ENCODE measurements at regions not wholly inside any gene's neighbourhood (a gene's known extent, or its start where the extent isn't known, plus 50 kb on each side); places are given as distances from the start of the nearest gene placed in this dataset.

- no peak for TF ChIP-seq POLR2A (IDR thresholded peaks at IDR 0.05; ENCODE audit: low read depth, low read length)
- TF ChIP-seq POLR2AphosphoS5 (IDR thresholded peaks at IDR 0.05; ENCODE audit: low read depth, low read length): no peak
- TF ChIP-seq POU2F2 (IDR thresholded peaks at IDR 0.05; ENCODE audit: low read depth, low read length): no peak
- no peak for TF ChIP-seq SPI1 (IDR thresholded peaks at IDR 0.05; ENCODE audit: low read depth, low read length)
- TF ChIP-seq PAX5 (IDR thresholded peaks at IDR 0.05; ENCODE audit: insufficient read depth, low read length, severe bottlenecking): no peak
- TF ChIP-seq TAF1 (IDR thresholded peaks at IDR 0.05; ENCODE audit: low read depth, low read length): no peak
- peak; percentile 75 for DNase-seq (ENCODE audit: insufficient read length, low spot score)
- FAIRE-seq: peak; percentile 98
These were observed 202.5 kb upstream of the TLE3 start for GRCh38 chr15:70299931-70300869.

DNA sequence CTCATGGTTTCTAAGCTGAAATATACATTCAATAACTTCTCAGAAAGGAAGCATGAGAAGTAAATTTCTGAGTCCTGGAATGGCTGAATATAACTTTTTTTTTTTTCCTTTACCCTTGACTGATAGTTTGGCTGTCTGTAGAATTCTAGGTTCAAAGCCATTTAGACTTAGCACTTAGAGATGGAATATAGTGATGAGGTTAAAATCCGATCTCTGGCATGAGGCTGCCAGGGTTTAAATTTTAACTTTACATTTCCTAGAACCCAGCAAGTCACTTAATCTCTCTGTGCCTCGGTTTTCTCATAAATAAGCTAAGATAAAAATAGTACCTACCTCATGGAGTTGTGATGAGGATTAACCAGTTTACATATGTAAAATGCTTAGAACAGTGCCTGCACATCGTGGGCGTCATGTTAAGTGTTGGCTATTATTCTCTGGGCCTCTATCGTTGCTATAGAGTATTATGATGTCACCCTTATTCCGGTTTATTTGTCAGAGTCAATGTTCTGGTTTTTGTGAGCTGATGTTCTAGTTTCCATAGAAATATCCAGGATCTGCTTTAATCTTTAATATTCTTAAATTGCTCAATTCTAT lies 199.8 kb upstream of the TLE3 start:
- FAIRE-seq: no peak
- TF ChIP-seq TAF1 (IDR thresholded peaks at IDR 0.05; ENCODE audit: low read depth, low read length) (no peak), POLR2A (IDR thresholded peaks at IDR 0.05; ENCODE audit: low read depth, low read length) (no peak), POU2F2 (IDR thresholded peaks at IDR 0.05; ENCODE audit: low read depth, low read length) (no peak), SPI1 (IDR thresholded peaks at IDR 0.05; ENCODE audit: low read depth, low read length) (no peak), POLR2AphosphoS5 (IDR thresholded peaks at IDR 0.05; ENCODE audit: low read depth, low read length) (no peak), PAX5 (IDR thresholded peaks at IDR 0.05; ENCODE audit: insufficient read depth, low read length, severe bottlenecking) (no peak)
- DNase-seq (ENCODE audit: insufficient read length, low spot score): no peak

DNA sequence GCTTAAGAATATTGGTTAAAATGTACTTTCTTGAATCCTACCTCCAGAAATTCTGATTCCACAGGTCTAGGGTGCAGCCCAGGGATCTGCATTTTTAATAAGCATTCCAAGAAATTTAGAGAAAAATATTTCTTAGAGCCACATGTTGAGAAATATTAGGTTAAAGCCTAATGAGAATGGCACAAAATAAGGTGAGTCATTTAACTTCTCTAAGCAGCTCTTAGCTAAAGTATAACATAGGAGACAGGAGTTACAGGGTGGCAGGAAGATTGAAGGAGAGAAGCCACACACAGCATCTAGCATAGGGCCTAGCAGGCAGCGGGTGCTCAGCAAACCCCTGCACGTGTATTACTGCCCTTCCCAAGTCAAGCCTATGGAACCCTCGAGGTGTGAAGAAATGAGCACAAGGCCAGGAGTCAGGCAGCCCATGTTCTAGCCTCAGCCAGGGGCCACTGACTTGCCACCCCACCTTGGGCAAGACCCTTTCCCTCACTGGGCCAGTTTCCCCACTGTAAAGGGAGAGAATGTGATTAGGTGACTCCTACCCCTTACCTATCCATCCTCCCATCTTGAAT lies 197.1 kb upstream of the TLE3 start:
- no peak for FAIRE-seq
- no peak for DNase-seq (ENCODE audit: insufficient read length, low spot score)
- no peak for TF ChIP-seq TAF1 (IDR thresholded peaks at IDR 0.05; ENCODE audit: low read depth, low read length)
- TF ChIP-seq PAX5 (IDR thresholded peaks at IDR 0.05; ENCODE audit: insufficient read depth, low read length, severe bottlenecking): no peak
- no peak for TF ChIP-seq POLR2A (IDR thresholded peaks at IDR 0.05; ENCODE audit: low read depth, low read length)
- TF ChIP-seq POU2F2 (IDR thresholded peaks at IDR 0.05; ENCODE audit: low read depth, low read length): no peak
- TF ChIP-seq POLR2AphosphoS5 (IDR thresholded peaks at IDR 0.05; ENCODE audit: low read depth, low read length): no peak

- DNase-seq (ENCODE audit: insufficient read length, low spot score) (no peak), FAIRE-seq (no peak)
- TF ChIP-seq POU2F2 (IDR thresholded peaks at IDR 0.05; ENCODE audit: low read depth, low read length) (no peak), TAF1 (IDR thresholded peaks at IDR 0.05; ENCODE audit: low read depth, low read length) (no peak), SPI1 (IDR thresholded peaks at IDR 0.05; ENCODE audit: low read depth, low read length) (no peak), POLR2AphosphoS5 (IDR thresholded peaks at IDR 0.05; ENCODE audit: low read depth, low read length) (no peak), POLR2A (IDR thresholded peaks at IDR 0.05; ENCODE audit: low read depth, low read length) (no peak), PAX5 (IDR thresholded peaks at IDR 0.05; ENCODE audit: insufficient read depth, low read length, severe bottlenecking) (no peak)
These were observed 196.1 kb upstream of the TLE3 start for GRCh38 chr15:70293591-70294470.

- no peak for FAIRE-seq
- TF ChIP-seq POLR2A (IDR thresholded peaks at IDR 0.05; ENCODE audit: low read depth, low read length) (no peak), POLR2AphosphoS5 (IDR thresholded peaks at IDR 0.05; ENCODE audit: low read depth, low read length) (no peak), SPI1 (IDR thresholded peaks at IDR 0.05; ENCODE audit: low read depth, low read length) (no peak)
- DNase-seq (ENCODE audit: insufficient read length, low spot score): no peak
These were observed 195.4 kb upstream of the TLE3 start for GRCh38 chr15:70293138-70293537.

DNA sequence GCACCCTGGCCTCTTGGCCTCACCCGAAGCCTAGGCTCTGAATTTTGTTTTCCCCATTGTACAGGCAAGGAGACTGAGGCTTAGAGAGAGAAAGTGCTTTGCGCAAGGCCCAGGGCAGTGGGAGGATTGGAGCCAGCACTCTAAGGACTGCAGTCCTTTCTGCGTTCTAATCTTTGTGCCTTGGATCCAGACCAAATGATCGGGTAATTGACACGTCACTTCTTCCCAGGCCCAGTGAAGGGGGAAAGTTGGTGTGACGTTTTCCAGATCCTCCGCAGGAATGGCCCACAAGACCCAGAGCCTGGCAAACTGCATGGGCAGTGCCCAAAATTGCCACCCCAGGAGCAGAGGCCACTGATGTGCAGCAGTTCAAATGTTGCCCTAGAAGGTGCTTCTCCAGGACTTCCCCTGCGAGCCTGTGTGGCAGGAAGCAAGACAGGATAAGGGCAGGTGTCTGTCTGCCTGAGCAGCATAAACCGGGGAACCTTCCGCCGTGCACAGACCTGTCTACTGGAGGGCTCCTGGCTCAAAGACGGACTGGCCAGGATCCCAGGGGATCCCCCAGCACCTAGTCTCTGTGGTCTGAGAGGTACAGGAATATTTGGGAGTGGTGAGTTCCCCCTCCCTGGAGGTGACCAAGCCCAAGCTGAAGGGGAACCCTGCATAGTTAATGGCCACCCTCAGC lies 194.5 kb upstream of the TLE3 start:
- DNase-seq (ENCODE audit: insufficient read length, low spot score) (no peak), FAIRE-seq (no peak)

GRCh38 chr15:70291305-70292075 lies 193.8 kb upstream of the TLE3 start:
- no peak for FAIRE-seq
- DNase-seq (ENCODE audit: insufficient read length, low spot score): no peak
- no peak for TF ChIP-seq PAX5 (IDR thresholded peaks at IDR 0.05; ENCODE audit: insufficient read depth, low read length, severe bottlenecking)
- no peak for TF ChIP-seq POLR2A (IDR thresholded peaks at IDR 0.05; ENCODE audit: low read depth, low read length)
- TF ChIP-seq TAF1 (IDR thresholded peaks at IDR 0.05; ENCODE audit: low read depth, low read length): no peak
- no peak for TF ChIP-seq SPI1 (IDR thresholded peaks at IDR 0.05; ENCODE audit: low read depth, low read length)
- no peak for TF ChIP-seq POLR2AphosphoS5 (IDR thresholded peaks at IDR 0.05; ENCODE audit: low read depth, low read length)
- no peak for TF ChIP-seq POU2F2 (IDR thresholded peaks at IDR 0.05; ENCODE audit: low read depth, low read length)

More for the DNA sequence above, 194.5 kb upstream of the TLE3 start:
- TF ChIP-seq POLR2A (IDR thresholded peaks at IDR 0.05; ENCODE audit: low read depth, low read length): no peak
- TF ChIP-seq SPI1 (IDR thresholded peaks at IDR 0.05; ENCODE audit: low read depth, low read length): no peak
- TF ChIP-seq TAF1 (IDR thresholded peaks at IDR 0.05; ENCODE audit: low read depth, low read length): no peak

DNA sequence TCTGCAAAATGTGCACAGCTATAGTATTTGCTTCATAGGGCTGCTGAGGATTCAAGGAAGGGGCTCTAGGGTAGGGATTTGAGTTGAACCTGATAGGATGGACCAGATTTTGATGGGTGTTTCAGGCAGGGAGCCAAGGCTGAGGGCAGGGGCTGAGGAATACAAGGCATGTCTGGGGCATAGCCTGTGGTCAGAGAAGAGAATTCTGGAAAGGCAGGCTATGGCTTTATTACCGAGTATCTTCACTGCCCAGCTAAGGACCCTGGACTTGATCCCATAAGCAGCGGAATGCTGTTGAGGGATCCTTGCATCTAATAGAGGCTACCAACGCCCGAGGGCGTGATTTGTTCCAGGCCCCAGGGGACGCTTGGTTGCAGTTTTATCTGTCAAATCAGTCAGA lies 193.0 kb upstream of the TLE3 start:
- no peak for FAIRE-seq
- TF ChIP-seq SPI1 (IDR thresholded peaks at IDR 0.05; ENCODE audit: low read depth, low read length) (no peak), POLR2A (IDR thresholded peaks at IDR 0.05; ENCODE audit: low read depth, low read length) (no peak), PAX5 (IDR thresholded peaks at IDR 0.05; ENCODE audit: insufficient read depth, low read length, severe bottlenecking) (no peak), POU2F2 (IDR thresholded peaks at IDR 0.05; ENCODE audit: low read depth, low read length) (no peak), POLR2AphosphoS5 (IDR thresholded peaks at IDR 0.05; ENCODE audit: low read depth, low read length) (no peak), TAF1 (IDR thresholded peaks at IDR 0.05; ENCODE audit: low read depth, low read length) (no peak)
- DNase-seq (ENCODE audit: insufficient read length, low spot score): no peak

All from GM12891 (cell line).